TTC549 (cell line): ENCODE measurements at regions not wholly inside any gene's neighbourhood (a gene's known extent, or its start where the extent isn't known, plus 50 kb on each side); places are given as distances from the start of the nearest gene placed in this dataset.

Source experiments
- FAIRE-seq: peaks from 2 replicates; lab custom pipeline; 2012; peaks lifted over from hg19 to GRCh38; lab: Jason Lieb, UNC

GRCh38 chr10:123409884-123410283 is 255.7 kb downstream of the BUB3 start:
- no peak for FAIRE-seq

DNA sequence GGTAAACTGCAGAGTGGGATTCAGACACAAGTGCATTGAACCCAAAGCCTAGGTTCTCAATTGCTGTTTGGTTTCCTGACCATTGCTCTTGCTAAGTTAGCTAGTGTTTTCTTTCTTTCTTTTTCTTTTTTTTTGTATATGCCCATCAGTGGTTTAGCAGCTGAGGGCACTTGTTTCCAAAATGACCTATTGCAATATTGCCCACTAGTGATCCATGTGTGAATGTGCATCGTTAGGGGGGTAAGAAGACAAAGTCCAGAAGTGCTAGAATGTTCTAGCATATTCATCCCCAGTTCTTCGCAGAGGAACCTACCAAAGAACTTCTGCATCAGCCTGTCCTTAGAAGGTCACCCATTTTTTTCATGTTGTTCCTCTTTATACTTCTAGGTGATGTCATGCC is 252.8 kb upstream of the GPR26 start:
- no peak for FAIRE-seq

DNA sequence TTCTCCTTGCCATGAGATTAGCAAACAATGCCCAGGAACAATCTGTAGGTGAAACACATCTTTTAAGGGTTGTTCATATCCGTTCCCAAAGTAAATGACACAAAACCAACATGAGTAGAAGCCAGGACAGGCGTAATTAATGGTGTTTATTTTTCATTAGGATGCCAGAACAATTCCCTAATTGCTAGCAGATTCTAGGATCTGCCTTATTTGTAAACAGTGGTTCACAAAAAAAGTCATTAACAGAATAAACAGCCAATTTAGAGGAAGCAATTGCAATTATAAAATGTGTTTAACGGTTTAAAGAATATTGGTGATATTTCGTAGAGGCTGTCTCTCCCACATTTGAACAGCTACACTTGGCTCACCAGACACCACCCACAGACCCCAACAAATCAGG is 250.6 kb upstream of the GPR26 start:
- no peak for FAIRE-seq

DNA sequence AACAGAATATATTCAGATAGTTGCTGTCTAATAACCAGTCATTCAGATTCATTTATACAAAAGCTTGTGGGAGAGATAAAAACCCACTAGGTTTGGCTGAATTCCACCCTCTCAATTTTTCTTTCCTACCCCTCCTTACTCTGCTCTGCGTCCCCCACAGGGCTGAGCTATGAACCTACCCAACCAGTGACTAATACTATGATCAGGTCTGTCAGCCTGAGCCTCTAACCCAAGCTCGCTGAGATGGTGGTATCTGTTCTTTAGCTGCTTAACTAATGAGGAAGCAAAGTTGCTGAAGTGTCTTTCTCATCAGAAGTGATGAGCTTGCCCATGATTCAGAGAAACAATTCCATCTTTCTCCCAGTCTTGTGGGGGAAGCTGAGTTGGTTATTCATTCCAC is 248.7 kb upstream of the GPR26 start:
- no peak for FAIRE-seq

DNA sequence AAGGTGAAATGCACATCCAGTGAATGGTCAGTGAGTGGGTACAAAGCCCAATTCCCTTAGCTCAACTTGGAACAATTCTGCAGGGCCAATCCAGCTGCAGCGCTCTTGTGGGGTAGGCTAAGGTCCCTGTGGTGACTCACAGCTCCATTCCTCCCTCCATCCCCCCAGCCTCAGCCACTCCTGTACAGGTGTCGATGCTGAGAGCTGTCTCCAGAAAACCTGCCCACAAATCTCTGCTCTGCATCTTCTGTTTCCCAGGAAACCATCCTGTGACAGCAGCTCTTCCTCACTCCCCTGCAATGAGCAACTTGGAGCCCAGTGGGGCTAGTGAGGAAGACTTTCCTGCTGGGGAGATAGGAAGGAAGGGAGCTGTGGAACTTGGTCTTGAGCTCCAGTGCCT is 244.7 kb upstream of the GPR26 start:
- FAIRE-seq: no peak

DNA sequence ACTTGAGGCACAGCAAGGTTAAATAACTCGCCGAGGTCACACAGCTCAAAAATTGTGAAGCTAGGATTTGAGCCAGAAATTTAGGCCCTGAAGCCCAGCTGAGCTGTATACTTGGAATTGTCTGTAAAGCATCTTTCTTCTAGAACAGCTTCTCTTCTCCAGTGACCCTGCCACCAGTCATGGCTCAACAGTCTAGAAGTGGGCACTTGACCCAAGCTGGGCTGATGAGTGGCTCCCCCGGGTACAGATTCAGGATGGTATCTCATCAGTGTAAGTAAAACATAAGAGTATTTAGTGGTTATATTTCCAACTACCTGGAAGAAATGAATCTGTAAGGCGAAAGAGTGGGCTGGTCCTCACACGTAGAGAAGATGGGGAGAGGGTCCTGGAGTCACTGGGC is 243.9 kb upstream of the GPR26 start:
- no peak for FAIRE-seq

- FAIRE-seq: no peak
Measured at GRCh38 chr10:123424537-123424936, 241.6 kb upstream of the GPR26 start.

- FAIRE-seq: no peak
Measured at GRCh38 chr10:123425680-123426079, 240.5 kb upstream of the GPR26 start.

- FAIRE-seq: no peak
Measured at GRCh38 chr10:123427165-123427786, 238.9 kb upstream of the GPR26 start.

- no peak for FAIRE-seq
Measured at GRCh38 chr10:123428391-123428790, 237.8 kb upstream of the GPR26 start.

- FAIRE-seq: no peak
Measured at GRCh38 chr10:123429706-123430221, 236.4 kb upstream of the GPR26 start.

GRCh38 chr10:123433539-123433938 is 232.6 kb upstream of the GPR26 start:
- FAIRE-seq: no peak

DNA sequence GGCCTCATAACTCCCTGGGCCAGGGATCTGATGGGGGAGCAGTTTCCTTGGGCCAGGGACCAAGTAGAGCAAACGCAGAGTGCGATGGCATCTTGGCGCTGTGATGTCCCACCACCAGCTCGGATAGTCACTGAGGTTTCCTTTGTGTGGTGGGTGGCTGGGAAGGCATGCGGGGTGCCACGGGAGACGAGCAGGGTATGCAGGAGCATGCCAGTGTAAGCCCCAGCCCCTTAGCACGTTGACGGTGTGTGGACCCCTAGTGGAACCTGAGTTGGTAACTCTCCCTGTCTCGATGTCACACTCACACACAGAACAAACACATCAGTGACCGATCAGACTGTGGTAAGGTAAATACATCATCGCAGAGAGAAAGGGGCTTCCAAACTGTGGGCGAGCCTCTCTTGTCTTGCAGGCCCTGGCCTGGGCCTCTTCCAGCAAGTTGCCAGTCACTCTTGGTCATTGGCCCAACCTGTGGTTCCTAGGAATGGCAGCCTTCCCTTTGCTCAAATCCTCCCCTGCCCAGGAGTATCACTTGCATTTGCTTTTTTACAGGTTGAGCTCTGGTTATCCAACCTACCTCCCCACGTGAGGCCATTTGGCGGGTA is 231.6 kb upstream of the GPR26 start:
- FAIRE-seq: no peak

DNA sequence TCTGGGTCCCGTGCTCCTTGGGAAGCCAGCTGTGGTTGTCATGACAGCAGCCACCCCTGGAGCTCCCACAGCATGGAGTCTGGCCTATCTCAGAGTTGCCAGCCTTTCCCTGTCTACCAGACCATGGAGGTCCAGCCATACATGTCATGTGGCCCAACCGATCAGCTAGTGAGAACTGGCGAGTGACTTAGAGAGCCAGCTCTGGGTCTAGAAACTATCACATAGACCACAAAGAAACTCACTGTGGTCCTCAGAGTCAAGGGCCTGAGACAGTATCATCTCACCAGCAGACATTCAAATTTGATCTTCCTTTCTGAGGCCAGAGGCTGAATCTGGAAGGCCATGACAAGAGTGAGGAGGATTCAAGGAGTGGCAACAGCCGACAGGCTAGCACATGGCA is 223.3 kb upstream of the GPR26 start:
- FAIRE-seq: no peak

GRCh38 chr10:123443924-123444323 is 222.2 kb upstream of the GPR26 start:
- no peak for FAIRE-seq

GRCh38 chr10:123445261-123445775 is 220.8 kb upstream of the GPR26 start:
- no peak for FAIRE-seq

GRCh38 chr10:123446449-123447156 is 219.6 kb upstream of the GPR26 start:
- no peak for FAIRE-seq

DNA sequence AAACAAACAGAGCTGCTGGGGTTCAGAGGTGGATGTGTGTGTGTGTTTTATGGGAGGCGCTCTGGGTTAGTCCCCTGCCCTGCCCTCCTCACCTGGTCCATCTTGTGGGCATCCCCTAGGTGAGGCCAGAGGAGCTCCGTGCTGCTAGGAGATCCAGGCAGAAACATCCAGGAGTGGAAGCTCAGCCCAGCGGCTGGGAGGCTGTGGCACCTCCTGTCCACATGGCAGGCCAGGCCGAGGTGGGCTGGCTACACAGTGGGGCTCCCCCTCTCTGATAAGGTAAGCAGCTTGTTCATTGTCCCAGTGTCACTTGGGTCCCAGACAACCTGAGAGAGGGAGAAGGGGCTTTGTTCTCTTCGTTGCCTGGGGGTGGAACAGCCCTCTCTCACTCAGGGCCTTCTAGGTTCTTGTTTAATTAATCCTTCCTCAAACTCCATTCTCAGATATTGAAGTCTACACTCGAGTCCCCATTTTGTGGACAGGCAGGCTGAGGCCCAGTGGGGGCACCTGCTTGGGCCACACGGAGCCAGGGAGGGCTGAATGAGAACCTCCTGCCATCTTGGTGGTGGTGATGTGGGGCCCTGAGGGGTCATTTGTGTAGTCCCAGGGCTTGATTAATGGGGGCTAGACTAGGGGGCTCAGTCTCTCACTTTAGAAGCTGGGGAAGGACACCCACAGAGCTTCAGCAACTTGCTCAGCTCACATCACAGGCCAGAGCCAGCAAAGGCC is 216.8 kb upstream of the GPR26 start:
- no peak for FAIRE-seq

- no peak for FAIRE-seq
Measured at GRCh38 chr10:123450956-123451605, 215.1 kb upstream of the GPR26 start.

- no peak for FAIRE-seq
Measured at GRCh38 chr10:123451618-123452245, 214.4 kb upstream of the GPR26 start.

DNA sequence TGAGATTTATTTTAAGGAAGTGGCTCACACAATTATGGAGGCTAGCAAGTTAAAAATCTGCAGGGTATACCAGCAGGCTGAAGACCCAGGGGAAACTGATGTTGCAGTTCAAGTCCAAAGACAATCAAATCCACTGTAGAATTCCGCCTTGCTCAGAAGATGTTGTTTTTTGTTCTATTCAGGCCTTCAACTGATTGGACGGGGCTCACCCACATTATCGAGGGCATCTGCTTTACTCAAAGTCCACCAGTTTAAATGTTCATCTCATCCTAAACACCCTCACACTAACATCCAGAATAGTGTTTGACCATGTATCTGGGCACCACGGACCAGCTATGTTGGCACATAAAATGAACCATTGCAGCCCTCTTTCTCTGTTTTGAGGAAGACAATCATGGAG is 211.2 kb upstream of the GPR26 start:
- FAIRE-seq: no peak

GRCh38 chr10:123455861-123456260 is 210.3 kb upstream of the GPR26 start:
- no peak for FAIRE-seq
